NCI-H82 (cell line): ENCODE measurements at regions not wholly inside any gene's neighbourhood (a gene's known extent, or its start where the extent isn't known, plus 50 kb on each side); places are given as distances from the start of the nearest gene placed in this dataset.
A peak's percentile ranks its signal among the peaks of the same experiment; 100 is the strongest.
"Not testable (repeated sequence)": the region's sequence is repeated elsewhere in the genome, so short reads cannot be mapped to it uniquely, and the experiment has no call there.

Experiments
- DNase-seq: peaks from one replicate; lab custom pipeline; 2025; lab: John Stamatoyannopoulos, UW

GRCh38 chr13:39803156-39803555 is 147.7 kb downstream of the COG6 start:
- DNase-seq: no peak

DNA sequence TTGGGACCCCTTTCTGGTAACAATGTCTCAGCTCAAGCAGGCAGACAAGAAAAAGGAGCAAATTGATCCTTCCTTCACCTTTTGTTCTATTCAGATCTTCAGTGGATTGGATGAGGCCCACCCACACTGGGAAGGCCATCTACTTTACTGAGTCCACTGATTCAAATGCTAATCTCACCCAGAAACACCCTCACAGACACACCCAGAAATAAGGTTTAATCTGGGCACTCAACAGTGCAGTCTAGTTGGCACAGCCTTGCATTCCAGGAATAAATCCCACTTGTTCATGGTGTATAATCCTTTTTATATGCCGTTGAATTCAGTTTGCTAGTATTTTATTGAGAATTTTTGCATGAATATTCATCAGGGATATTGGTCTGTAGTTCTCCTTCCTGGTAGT is 148.4 kb downstream of the COG6 start:
- no peak for DNase-seq

DNA sequence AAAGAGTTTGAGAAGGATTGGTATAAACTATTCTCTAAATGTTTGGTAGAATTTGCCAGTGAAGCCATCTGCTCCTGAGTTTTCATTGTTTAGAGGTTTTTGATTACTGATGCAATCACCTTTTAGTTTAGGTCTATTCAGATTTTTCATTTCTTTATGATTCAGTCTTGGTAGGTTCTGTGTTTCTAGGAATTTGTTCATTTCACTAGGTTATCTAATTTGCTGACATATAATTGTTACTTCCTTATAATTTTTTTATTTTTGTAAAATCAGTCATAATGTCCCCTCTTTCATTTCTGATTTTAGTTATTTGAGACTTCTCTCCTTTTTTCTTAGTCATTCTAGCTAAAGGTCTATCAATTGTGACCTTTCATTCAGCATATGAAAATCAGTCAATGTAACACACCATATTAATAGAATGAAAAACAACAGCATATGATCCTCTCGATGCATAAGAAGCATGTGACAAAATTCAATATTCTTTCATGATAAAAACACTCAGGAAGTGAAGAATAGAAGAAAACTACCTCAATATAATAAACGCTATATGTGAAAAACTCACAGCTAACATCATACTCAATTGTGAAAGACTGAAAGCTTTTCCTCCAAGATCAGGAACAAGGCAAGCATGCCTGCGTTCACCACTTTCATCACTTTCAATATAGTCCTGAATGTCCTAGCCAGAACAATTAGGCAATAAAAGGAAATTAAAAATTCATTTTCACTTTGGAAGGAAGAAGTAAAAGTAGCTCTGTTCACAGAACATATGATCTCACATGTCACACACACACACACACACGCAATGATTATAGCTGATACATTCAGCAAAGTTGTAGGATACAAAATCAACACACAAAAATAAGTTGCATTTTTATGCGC is 149.1 kb downstream of the COG6 start:
- DNase-seq: no peak

- no peak for DNase-seq
These were observed 154.0 kb downstream of the COG6 start for GRCh38 chr13:39809466-39809865.

- peak; percentile 20 for DNase-seq
These were observed 154.8 kb downstream of the COG6 start for GRCh38 chr13:39810091-39810877.

- DNase-seq: no peak
These were observed 155.6 kb downstream of the COG6 start for GRCh38 chr13:39811051-39811450.

- DNase-seq: peak; percentile 26
These were observed 156.2 kb downstream of the COG6 start for GRCh38 chr13:39811696-39812095.

GRCh38 chr13:39815345-39816111 is 160.1 kb downstream of the COG6 start:
- no peak for DNase-seq

- DNase-seq: no peak
These were observed 161.5 kb downstream of the COG6 start for GRCh38 chr13:39816936-39817335.

DNA sequence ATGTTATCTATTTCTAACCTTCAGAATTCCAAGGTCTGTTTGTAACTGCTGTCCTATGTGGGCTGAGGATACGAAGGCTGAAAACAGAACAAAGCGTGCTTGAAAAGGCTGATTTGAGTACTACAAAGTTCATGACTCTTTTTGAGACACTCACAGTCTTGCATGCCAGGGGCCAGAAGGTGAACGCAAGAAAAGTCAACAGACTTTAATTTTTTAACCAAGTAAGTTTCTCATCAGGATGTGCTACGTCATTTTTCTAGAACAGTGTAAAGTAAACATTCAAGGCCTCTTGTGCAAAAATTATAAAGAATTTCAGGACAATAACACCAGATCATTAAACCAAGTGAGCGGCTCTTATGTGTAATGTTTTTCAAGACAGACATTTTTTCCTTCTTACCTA is 163.5 kb downstream of the COG6 start:
- no peak for DNase-seq

DNA sequence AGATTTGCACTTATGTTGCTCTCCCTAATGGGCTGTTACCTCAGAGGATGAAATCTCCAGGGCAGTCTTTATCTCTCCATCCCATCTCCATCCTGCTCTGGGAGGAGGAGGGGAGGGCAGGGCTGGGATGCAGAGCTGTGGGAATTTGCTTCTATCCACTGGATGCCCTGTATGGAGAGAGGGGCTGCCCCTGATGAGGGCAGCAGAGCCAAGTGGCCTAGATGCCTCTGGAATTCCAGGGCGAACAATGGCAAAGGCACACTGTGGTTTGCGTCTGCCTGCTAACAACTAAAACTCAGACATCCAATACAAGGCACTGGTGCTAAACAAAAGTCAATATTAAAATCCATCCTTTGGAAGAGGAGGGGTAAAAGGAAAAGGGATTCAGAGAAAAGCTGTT is 165.1 kb downstream of the COG6 start:
- DNase-seq: peak; percentile 89

DNA sequence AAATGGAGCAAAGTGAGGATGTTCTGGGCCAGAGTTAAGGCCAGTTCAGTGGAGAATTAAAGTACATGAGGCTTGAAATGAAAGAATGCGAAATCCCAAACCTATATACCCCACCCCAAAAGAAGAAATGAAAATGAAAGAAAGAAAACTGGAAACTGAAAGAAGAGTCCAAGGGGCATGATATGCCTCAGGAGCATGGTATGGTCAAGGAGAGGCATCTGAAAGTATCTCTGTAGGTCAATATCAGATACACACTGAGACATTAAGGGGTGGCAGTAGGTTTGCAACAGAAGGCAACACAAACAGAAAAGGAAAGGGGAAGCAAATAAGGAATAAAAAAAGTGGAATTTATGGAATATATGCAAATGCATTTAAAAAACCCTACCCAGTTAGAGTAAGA is 166.5 kb downstream of the COG6 start:
- no peak for DNase-seq

GRCh38 chr13:39822437-39822836 is 167.0 kb downstream of the COG6 start:
- no peak for DNase-seq

DNA sequence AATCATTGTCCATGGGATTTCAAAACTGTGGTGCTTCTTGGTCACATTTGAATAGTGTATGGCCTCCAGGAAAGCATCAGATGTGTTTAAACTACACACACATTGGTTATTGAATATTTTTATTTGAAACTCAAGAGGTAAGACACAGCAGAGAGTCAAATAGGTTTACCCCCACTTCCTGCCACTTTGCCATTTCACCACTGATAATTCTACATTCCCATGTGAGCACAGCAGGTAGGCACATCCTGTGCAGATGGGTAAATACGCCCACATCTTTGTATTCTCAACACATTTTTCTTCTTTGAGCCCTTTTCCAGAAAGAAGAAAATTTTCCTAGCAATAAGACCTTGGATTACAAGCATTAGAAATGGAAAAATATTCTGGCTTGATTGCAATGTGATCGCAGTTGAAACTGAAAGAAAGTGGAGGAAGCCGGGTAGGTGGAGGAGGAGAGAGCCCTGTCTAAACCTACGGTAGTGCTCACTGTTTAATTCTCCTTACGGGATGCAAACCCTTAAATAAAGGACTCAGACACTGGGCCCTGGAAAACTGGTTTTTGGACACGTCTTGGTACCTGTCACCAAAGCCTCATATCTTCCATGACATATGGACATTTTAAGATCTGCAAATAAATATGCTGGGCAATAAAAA is 167.7 kb downstream of the COG6 start:
- no peak for DNase-seq

DNA sequence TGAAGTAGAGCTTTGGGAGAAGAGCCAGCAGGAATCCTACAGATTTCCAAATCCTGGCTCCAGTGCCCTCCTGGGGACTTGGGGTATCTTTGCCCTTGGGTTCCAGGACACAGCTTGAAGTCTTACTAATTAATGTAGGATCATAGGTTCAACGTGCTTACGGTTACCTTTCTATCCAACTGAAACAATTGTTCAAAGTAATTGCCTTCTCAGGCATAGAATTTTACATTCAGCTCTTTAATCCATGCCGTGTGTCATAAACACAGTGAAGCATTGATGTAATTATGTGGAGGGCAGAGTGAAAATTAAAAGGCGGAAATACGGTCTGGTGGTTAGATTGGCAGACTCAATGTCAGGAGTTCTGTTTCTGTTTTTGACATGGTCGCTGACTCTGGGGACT is 170.4 kb downstream of the COG6 start:
- no peak for DNase-seq

DNA sequence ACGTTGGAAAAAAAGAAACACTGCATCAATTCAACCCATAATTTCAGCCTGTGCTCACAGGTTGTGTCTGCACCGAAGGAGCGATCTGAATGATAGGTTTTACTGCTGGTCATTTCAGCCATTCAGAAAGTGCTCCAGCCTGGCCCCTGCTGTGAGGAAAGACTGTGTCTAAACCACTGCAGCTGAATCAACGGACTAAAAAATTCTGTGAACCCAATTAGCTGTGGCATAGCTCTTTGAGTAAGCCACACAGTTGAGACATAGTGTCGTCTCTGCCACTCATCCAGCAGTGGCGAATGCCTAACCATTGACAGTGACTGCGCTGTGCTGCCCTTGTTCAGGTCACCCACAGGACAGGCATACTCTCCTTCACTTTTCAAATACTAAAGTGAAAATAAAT is 179.8 kb downstream of the COG6 start:
- DNase-seq: no peak

DNA sequence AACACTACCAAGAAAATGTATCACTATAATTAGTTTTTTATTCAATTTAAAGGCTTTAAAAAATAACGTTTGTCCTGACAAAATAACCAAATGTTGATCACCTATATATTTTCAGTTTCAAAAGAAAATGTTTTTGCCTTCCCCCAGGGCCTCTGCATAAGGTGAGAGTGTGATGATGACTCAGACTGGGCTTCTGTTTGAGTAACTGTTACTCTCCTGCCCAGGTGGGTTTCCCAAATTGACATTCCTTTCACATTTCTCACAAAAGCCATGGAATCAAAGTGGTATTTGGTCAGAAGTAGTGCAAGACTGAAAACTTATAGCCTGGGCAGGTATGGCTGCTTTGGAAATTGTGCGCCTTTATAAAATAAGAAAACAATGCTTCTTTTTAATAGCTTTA is 180.6 kb downstream of the COG6 start:
- no peak for DNase-seq

GRCh38 chr13:39837866-39838265 is 182.4 kb downstream of the COG6 start:
- not testable (repeated sequence) for DNase-seq

DNA sequence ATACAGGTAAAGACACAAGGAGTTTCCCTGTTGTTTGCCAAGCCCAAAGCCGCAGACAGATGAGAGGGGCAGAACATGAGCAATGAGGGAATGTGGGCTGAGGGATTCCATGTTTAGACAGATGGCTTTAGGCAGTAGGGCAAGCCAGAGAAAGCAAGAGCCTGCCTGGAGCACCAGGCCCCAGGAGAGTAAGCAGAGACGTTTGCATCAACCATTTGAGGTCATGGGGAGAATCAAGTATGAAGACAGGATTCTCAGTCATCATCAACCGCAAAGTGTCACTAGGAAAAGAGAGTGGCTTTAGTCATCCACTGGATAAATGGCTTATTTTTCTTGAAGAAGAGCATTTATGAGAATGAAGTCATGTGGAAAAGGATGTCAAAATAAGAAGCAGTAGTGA is 184.7 kb downstream of the COG6 start:
- DNase-seq: no peak

DNA sequence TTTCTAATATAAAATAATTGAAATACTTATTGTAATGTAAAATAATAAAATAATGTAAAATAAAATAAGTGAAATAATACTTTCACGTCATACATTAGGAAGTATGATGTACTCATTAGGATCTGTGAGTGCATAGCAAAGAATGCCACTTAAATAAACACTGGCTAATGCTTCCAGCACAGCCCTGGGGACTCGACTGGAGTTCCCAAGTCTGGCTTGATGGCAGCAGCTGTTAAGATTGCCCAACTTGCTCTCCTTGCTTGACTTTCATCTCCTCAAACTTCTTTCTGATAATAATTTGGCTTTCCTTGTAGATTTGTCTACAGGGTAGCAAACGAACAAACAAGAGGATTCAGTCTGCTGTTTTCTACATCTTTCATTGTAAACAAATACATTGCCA is 191.9 kb downstream of the COG6 start:
- DNase-seq: no peak

GRCh38 chr13:39855236-39855635 is 199.8 kb downstream of the COG6 start:
- peak; percentile 33 for DNase-seq

- no peak for DNase-seq
These were observed 201.3 kb downstream of the COG6 start for GRCh38 chr13:39856714-39857113.
